ENCODE measurements at regions not wholly inside any gene's neighbourhood (a gene's known extent, or its start where the extent isn't known, plus 50 kb on each side); places are given as distances from the start of the nearest gene placed in this dataset.

- Mint-ChIP-seq H3K4me1 (no peaks in the 10 kb centered on the region), H3K9me3 (no peaks in the 10 kb centered on the region), H3K27ac (no peak overlapping the region), H3K4me3 (no peak overlapping the region), H3K36me3 (no peaks in the 10 kb centered on the region), H3K27me3 (ENCODE audit: insufficient read depth, low read depth) (no peaks in the 10 kb centered on the region)
- Histone ChIP-seq H3K4me2 (no peak overlapping the region), H3F3A (ENCODE audit: low read depth) (no peaks in the 10 kb centered on the region), H3K4me1 (no peaks in the 10 kb centered on the region), H4K20me1 (ENCODE audit: low read depth) (no peaks in the 10 kb centered on the region), H3K36me3 (no peaks in the 10 kb centered on the region), H2AFZ (replicated peaks) (no peak overlapping the region), H3K4me3 (no peak overlapping the region), H3K9ac (no peak overlapping the region), H3K27ac (no peak overlapping the region), H3K27me3 (no peaks in the 10 kb centered on the region), H3K9me3 (ENCODE audit: low read depth) (no peaks in the 10 kb centered on the region), H3K79me2 (ENCODE audit: low read depth) (no peaks in the 10 kb centered on the region)
- DNase-seq (ENCODE audit: low spot score), result no peak
- TF ChIP-seq CTCF (IDR thresholded peaks at IDR 0.05), result no peak
- TF ChIP-seq EZH2 (IDR thresholded peaks at IDR 0.05), result no peak
- TF ChIP-seq EZH2phosphoT487 (IDR thresholded peaks at IDR 0.05), result no peak
Observed at GRCh38 chr3:21042184-21042583, 708.8 kb downstream of the ZNF385D start.

- H3K4me2 ChIP-seq, result no peak overlapping the region
- no peaks in the 10 kb centered on the region for H3K9me3 Mint-ChIP-seq
- H3K79me2 ChIP-seq (ENCODE audit: low read depth), result no peaks in the 10 kb centered on the region
- H3K27ac Mint-ChIP-seq, result no peak overlapping the region
- no peaks in the 10 kb centered on the region for H3K4me1 ChIP-seq
- H3K9ac ChIP-seq, result no peak overlapping the region
- no peaks in the 10 kb centered on the region for H3F3A ChIP-seq (ENCODE audit: low read depth)
- no peaks in the 10 kb centered on the region for H3K27me3 Mint-ChIP-seq (ENCODE audit: insufficient read depth, low read depth)
- no peaks in the 10 kb centered on the region for H3K4me1 Mint-ChIP-seq
- H3K27me3 ChIP-seq, result no peaks in the 10 kb centered on the region
- no peak for DNase-seq (ENCODE audit: low spot score)
- H3K36me3 ChIP-seq, result no peaks in the 10 kb centered on the region
- no peak for TF ChIP-seq CTCF (IDR thresholded peaks at IDR 0.05)
- no peak for TF ChIP-seq EZH2 (IDR thresholded peaks at IDR 0.05)
- no peak for TF ChIP-seq EZH2phosphoT487 (IDR thresholded peaks at IDR 0.05)
- no peak overlapping the region for H2AFZ ChIP-seq (replicated peaks)
- no peak overlapping the region for H3K4me3 ChIP-seq
- H3K36me3 Mint-ChIP-seq, result no peaks in the 10 kb centered on the region
- H3K9me3 ChIP-seq (ENCODE audit: low read depth), result no peaks in the 10 kb centered on the region
- H4K20me1 ChIP-seq (ENCODE audit: low read depth), result no peaks in the 10 kb centered on the region
- H3K4me3 Mint-ChIP-seq, result no peak overlapping the region
- H3K27ac ChIP-seq, result no peak overlapping the region
Observed at GRCh38 chr3:21041621-21042020, 709.4 kb downstream of the ZNF385D start.

- Histone ChIP-seq H4K20me1 (ENCODE audit: low read depth) (no peaks in the 10 kb centered on the region), H3K36me3 (no peaks in the 10 kb centered on the region), H2AFZ (replicated peaks) (no peak overlapping the region), H3K4me2 (no peak overlapping the region), H3F3A (ENCODE audit: low read depth) (no peaks in the 10 kb centered on the region), H3K4me1 (no peaks in the 10 kb centered on the region), H3K79me2 (ENCODE audit: low read depth) (no peaks in the 10 kb centered on the region), H3K4me3 (no peak overlapping the region), H3K9me3 (ENCODE audit: low read depth) (no peaks in the 10 kb centered on the region), H3K27ac (no peak overlapping the region), H3K27me3 (no peaks in the 10 kb centered on the region), H3K9ac (no peak overlapping the region)
- no peak for DNase-seq (ENCODE audit: low spot score)
- H3K9me3 Mint-ChIP-seq, result no peaks in the 10 kb centered on the region
- TF ChIP-seq EZH2phosphoT487 (IDR thresholded peaks at IDR 0.05), result no peak
- no peak for TF ChIP-seq CTCF (IDR thresholded peaks at IDR 0.05)
- TF ChIP-seq EZH2 (IDR thresholded peaks at IDR 0.05), result no peak
- no peaks in the 10 kb centered on the region for H3K27me3 Mint-ChIP-seq (ENCODE audit: insufficient read depth, low read depth)
- no peaks in the 10 kb centered on the region for H3K36me3 Mint-ChIP-seq
- H3K4me3 Mint-ChIP-seq, result no peak overlapping the region
- H3K27ac Mint-ChIP-seq, result no peak overlapping the region
- H3K4me1 Mint-ChIP-seq, result no peaks in the 10 kb centered on the region
Observed at GRCh38 chr3:21036888-21037287, 714.1 kb downstream of the ZNF385D start.

- Histone ChIP-seq H2AFZ (replicated peaks) (peak overlapping the region; percentile 35), H3K9ac (no peak overlapping the region), H3K27ac (no peak overlapping the region), H3K4me2 (no peak overlapping the region), H3K4me3 (no peak overlapping the region), H3F3A (ENCODE audit: low read depth) (no peaks in the 10 kb centered on the region), H3K36me3 (no peaks in the 10 kb centered on the region), H3K79me2 (ENCODE audit: low read depth) (no peaks in the 10 kb centered on the region), H3K9me3 (ENCODE audit: low read depth) (no peaks in the 10 kb centered on the region), H4K20me1 (ENCODE audit: low read depth) (no peaks in the 10 kb centered on the region), H3K4me1 (no peaks in the 10 kb centered on the region), H3K27me3 (no peaks in the 10 kb centered on the region)
- no peaks in the 10 kb centered on the region for H3K27me3 Mint-ChIP-seq (ENCODE audit: insufficient read depth, low read depth)
- DNase-seq (ENCODE audit: low spot score), result no peak
- no peak overlapping the region for H3K4me3 Mint-ChIP-seq
- H3K27ac Mint-ChIP-seq, result no peak overlapping the region
- H3K9me3 Mint-ChIP-seq, result no peaks in the 10 kb centered on the region
- H3K36me3 Mint-ChIP-seq, result no peaks in the 10 kb centered on the region
- no peaks in the 10 kb centered on the region for H3K4me1 Mint-ChIP-seq
- no peak for TF ChIP-seq EZH2phosphoT487 (IDR thresholded peaks at IDR 0.05)
- no peak for TF ChIP-seq CTCF (IDR thresholded peaks at IDR 0.05)
- no peak for TF ChIP-seq EZH2 (IDR thresholded peaks at IDR 0.05)
Observed at GRCh38 chr3:21028412-21028811, 722.6 kb downstream of the ZNF385D start.
